WTC11 (cell line): ENCODE measurements at regions not wholly inside any gene's neighbourhood (a gene's known extent, or its start where the extent isn't known, plus 50 kb on each side); places are given as distances from the start of the nearest gene placed in this dataset.

Source experiments
- CBFB ChIP-seq: sonication (generic); formaldehyde crosslinking; IDR thresholded peaks from 2 replicates; pipeline ENCODE4 v1.8.1; 2022; ENCODE audit warnings: mild to moderate bottlenecking, low read depth, missing genetic modification reagents
- CTCF ChIP-seq: fragments of 200-600 bp; IDR thresholded peaks from 2 replicates; pipeline ENCODE4 v1.8.0; 2022; ENCODE audit warnings: antibody characterized with exemption
- ESRRA ChIP-seq: sonication (generic); formaldehyde crosslinking; IDR thresholded peaks from 2 replicates; pipeline ENCODE4 v1.8.1; 2022; ENCODE audit warnings: mild to moderate bottlenecking, missing genetic modification reagents, borderline replicate concordance
- IRF2 ChIP-seq: sonication (generic); formaldehyde crosslinking; IDR thresholded peaks from 2 replicates; pipeline ENCODE4 v1.8.0; 2022; ENCODE audit warnings: low read depth, missing genetic modification reagents, borderline replicate concordance
- MAX ChIP-seq: sonication (generic); formaldehyde crosslinking; IDR thresholded peaks from 2 replicates; pipeline ENCODE4 v1.8.0; 2022; ENCODE audit warnings: mild to moderate bottlenecking, missing genetic modification reagents
- NFE2L1 ChIP-seq: sonication (generic); formaldehyde crosslinking; IDR thresholded peaks from 2 replicates; pipeline ENCODE4 v1.8.1; 2023; ENCODE audit warnings: missing genetic modification reagents
- NR1H2 ChIP-seq: sonication (generic); formaldehyde crosslinking; IDR thresholded peaks from 2 replicates; pipeline ENCODE4 v1.9.0; 2021; ENCODE audit warnings: mild to moderate bottlenecking, moderate library complexity, missing genetic modification reagents
- TCF7 ChIP-seq: sonication (generic); formaldehyde crosslinking; IDR thresholded peaks from 2 replicates; pipeline ENCODE4 v1.8.0; 2022; ENCODE audit warnings: mild to moderate bottlenecking, low read depth, missing genetic modification reagents, moderate library complexity
- TP53 ChIP-seq: sonication (generic); formaldehyde crosslinking; IDR thresholded peaks from 2 replicates; pipeline ENCODE4 v1.8.1; 2023; ENCODE audit warnings: mild to moderate bottlenecking, missing genetic modification reagents
- ZNF138 ChIP-seq: sonication (generic); formaldehyde crosslinking; conservative IDR thresholded peaks from 2 replicates; pipeline ENCODE4 v1.8.1; 2022; ENCODE audit warnings: mild to moderate bottlenecking, moderate library complexity, missing genetic modification reagents
- TF ChIP-seq, protein P1 (sequence below): sonication (generic); formaldehyde crosslinking; IDR thresholded peaks from 2 replicates; pipeline ENCODE4 v1.8.1; 2023; ENCODE audit warnings: mild to moderate bottlenecking, missing genetic modification reagents, borderline replicate concordance
- TF ChIP-seq, protein P2 (sequence below): sonication (generic); formaldehyde crosslinking; IDR thresholded peaks from 2 replicates; pipeline ENCODE4 v1.8.1; 2022; ENCODE audit warnings: missing genetic modification reagents, borderline replicate concordance
- TF ChIP-seq, protein P3 (sequence below): sonication (generic); formaldehyde crosslinking; IDR thresholded peaks from 2 replicates; pipeline ENCODE4 v1.8.0; 2022; ENCODE audit warnings: mild to moderate bottlenecking, missing genetic modification reagents

GRCh38 chrX:38982370-38982769 is 181.1 kb downstream of the MID1IP1 start:
- TF ChIP-seq CBFB (CRISPR knock-in tag): no peak
- TF ChIP-seq ESRRA (CRISPR knock-in tag): no peak
- TF ChIP-seq CTCF: no peak
- TF ChIP-seq, protein P1, sequence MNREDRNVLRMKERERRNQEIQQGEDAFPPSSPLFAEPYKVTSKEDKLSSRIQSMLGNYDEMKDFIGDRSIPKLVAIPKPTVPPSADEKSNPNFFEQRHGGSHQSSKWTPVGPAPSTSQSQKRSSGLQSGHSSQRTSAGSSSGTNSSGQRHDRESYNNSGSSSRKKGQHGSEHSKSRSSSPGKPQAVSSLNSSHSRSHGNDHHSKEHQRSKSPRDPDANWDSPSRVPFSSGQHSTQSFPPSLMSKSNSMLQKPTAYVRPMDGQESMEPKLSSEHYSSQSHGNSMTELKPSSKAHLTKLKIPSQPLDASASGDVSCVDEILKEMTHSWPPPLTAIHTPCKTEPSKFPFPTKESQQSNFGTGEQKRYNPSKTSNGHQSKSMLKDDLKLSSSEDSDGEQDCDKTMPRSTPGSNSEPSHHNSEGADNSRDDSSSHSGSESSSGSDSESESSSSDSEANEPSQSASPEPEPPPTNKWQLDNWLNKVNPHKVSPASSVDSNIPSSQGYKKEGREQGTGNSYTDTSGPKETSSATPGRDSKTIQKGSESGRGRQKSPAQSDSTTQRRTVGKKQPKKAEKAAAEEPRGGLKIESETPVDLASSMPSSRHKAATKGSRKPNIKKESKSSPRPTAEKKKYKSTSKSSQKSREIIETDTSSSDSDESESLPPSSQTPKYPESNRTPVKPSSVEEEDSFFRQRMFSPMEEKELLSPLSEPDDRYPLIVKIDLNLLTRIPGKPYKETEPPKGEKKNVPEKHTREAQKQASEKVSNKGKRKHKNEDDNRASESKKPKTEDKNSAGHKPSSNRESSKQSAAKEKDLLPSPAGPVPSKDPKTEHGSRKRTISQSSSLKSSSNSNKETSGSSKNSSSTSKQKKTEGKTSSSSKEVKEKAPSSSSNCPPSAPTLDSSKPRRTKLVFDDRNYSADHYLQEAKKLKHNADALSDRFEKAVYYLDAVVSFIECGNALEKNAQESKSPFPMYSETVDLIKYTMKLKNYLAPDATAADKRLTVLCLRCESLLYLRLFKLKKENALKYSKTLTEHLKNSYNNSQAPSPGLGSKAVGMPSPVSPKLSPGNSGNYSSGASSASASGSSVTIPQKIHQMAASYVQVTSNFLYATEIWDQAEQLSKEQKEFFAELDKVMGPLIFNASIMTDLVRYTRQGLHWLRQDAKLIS (CRISPR knock-in tag): no peak
- no peak for TF ChIP-seq NR1H2 (CRISPR knock-in tag)
- no peak for TF ChIP-seq TP53 (CRISPR knock-in tag)
- TF ChIP-seq, protein P2, sequence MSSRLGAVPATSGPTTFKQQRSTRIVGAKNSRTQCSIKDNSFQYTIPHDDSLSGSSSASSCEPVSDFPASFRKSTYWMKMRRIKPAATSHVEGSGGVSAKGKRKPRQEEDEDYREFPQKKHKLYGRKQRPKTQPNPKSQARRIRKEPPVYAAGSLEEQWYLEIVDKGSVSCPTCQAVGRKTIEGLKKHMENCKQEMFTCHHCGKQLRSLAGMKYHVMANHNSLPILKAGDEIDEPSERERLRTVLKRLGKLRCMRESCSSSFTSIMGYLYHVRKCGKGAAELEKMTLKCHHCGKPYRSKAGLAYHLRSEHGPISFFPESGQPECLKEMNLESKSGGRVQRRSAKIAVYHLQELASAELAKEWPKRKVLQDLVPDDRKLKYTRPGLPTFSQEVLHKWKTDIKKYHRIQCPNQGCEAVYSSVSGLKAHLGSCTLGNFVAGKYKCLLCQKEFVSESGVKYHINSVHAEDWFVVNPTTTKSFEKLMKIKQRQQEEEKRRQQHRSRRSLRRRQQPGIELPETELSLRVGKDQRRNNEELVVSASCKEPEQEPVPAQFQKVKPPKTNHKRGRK (CRISPR knock-in tag): no peak
- TF ChIP-seq ZNF138 (CRISPR knock-in tag): no peak
- TF ChIP-seq MAX: no peak
- TF ChIP-seq IRF2: no peak
- no peak for TF ChIP-seq NFE2L1 (CRISPR knock-in tag)
- TF ChIP-seq, protein P3, sequence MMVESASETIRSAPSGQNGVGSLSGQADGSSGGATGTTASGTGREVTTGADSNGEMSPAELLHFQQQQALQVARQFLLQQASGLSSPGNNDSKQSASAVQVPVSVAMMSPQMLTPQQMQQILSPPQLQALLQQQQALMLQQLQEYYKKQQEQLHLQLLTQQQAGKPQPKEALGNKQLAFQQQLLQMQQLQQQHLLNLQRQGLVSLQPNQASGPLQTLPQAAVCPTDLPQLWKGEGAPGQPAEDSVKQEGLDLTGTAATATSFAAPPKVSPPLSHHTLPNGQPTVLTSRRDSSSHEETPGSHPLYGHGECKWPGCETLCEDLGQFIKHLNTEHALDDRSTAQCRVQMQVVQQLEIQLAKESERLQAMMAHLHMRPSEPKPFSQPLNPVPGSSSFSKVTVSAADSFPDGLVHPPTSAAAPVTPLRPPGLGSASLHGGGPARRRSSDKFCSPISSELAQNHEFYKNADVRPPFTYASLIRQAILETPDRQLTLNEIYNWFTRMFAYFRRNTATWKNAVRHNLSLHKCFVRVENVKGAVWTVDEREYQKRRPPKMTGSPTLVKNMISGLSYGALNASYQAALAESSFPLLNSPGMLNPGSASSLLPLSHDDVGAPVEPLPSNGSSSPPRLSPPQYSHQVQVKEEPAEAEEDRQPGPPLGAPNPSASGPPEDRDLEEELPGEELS (CRISPR knock-in tag): no peak
- TF ChIP-seq TCF7 (CRISPR knock-in tag): no peak
